ENCODE measurements at regions not wholly inside any gene's neighbourhood (a gene's known extent, or its start where the extent isn't known, plus 50 kb on each side); places are given as distances from the start of the nearest gene placed in this dataset.
"Not testable (repeated sequence)": the region's sequence is repeated elsewhere in the genome, so short reads cannot be mapped to it uniquely, and the experiment has no call there.

- DNase-seq (ENCODE audit: low read depth), result no peak
- TF ChIP-seq MAX (IDR thresholded peaks at IDR 0.05; ENCODE audit: low read depth, low read length) (no peak), POLR2A (IDR thresholded peaks at IDR 0.05; ENCODE audit: extremely low read depth, insufficient read length) (no peak), MYC (IDR thresholded peaks at IDR 0.05; ENCODE audit: low read depth, low read length) (no peak), CTCF (IDR thresholded peaks at IDR 0.05; ENCODE audit: low read depth, low read length) (no peak)
- H3K4me3 ChIP-seq (ENCODE audit: low read depth, low read length), result no peak overlapping the region
Measured at GRCh38 chr14:106631879-106632278, 1105.5 kb downstream of the TMEM121 start.

GRCh38 chr14:106633721-106634120, 1107.3 kb downstream of the TMEM121 start:
- no peak overlapping the region for H3K4me3 ChIP-seq (ENCODE audit: low read depth, low read length)
- DNase-seq (ENCODE audit: low read depth), result no peak
- no peak for TF ChIP-seq POLR2A (IDR thresholded peaks at IDR 0.05; ENCODE audit: extremely low read depth, insufficient read length)
- TF ChIP-seq MAX (IDR thresholded peaks at IDR 0.05; ENCODE audit: low read depth, low read length), result no peak
- TF ChIP-seq MYC (IDR thresholded peaks at IDR 0.05; ENCODE audit: low read depth, low read length), result no peak
- TF ChIP-seq CTCF (IDR thresholded peaks at IDR 0.05; ENCODE audit: low read depth, low read length), result no peak

- DNase-seq (ENCODE audit: low read depth), result no peak
- TF ChIP-seq MYC (IDR thresholded peaks at IDR 0.05; ENCODE audit: low read depth, low read length), result no peak
- no peak for TF ChIP-seq MAX (IDR thresholded peaks at IDR 0.05; ENCODE audit: low read depth, low read length)
- no peak for TF ChIP-seq CTCF (IDR thresholded peaks at IDR 0.05; ENCODE audit: low read depth, low read length)
- TF ChIP-seq POLR2A (IDR thresholded peaks at IDR 0.05; ENCODE audit: extremely low read depth, insufficient read length), result no peak
Measured at GRCh38 chr14:106635569-106635968, 1109.2 kb downstream of the TMEM121 start.

GRCh38 chr14:106638786-106639452, 1112.5 kb downstream of the TMEM121 start:
- peak; percentile 43 for DNase-seq (ENCODE audit: low read depth)
- peak; percentile 42 for TF ChIP-seq CTCF (IDR thresholded peaks at IDR 0.05; ENCODE audit: low read depth, low read length)
- not testable (repeated sequence) for H3K4me3 ChIP-seq (ENCODE audit: low read depth, low read length)

More at GRCh38 chr14:106635569-106635968, 1109.2 kb downstream of the TMEM121 start:
- H3K4me3 ChIP-seq (ENCODE audit: low read depth, low read length), result no peak overlapping the region

GRCh38 chr14:106642090-106642489, 1115.7 kb downstream of the TMEM121 start:
- DNase-seq (ENCODE audit: low read depth), result no peak
- TF ChIP-seq POLR2A (IDR thresholded peaks at IDR 0.05; ENCODE audit: extremely low read depth, insufficient read length) (no peak), MYC (IDR thresholded peaks at IDR 0.05; ENCODE audit: low read depth, low read length) (no peak)
- H3K4me3 ChIP-seq (ENCODE audit: low read depth, low read length), result no peak overlapping the region

- H3K4me3 ChIP-seq (ENCODE audit: low read depth, low read length); DNase-seq (ENCODE audit: low read depth): not testable (repeated sequence)
Measured at GRCh38 chr14:106642971-106643370, 1116.6 kb downstream of the TMEM121 start.

GRCh38 chr14:106648874-106649273, 1122.5 kb downstream of the TMEM121 start:
- H3K4me3 ChIP-seq (ENCODE audit: low read depth, low read length); DNase-seq (ENCODE audit: low read depth): not testable (repeated sequence)

- no peak overlapping the region for H3K4me3 ChIP-seq (ENCODE audit: low read depth, low read length)
- TF ChIP-seq CTCF (IDR thresholded peaks at IDR 0.05; ENCODE audit: low read depth, low read length) (no peak), POLR2A (IDR thresholded peaks at IDR 0.05; ENCODE audit: extremely low read depth, insufficient read length) (no peak), MAX (IDR thresholded peaks at IDR 0.05; ENCODE audit: low read depth, low read length) (no peak), MYC (IDR thresholded peaks at IDR 0.05; ENCODE audit: low read depth, low read length) (no peak)
- no peak for DNase-seq (ENCODE audit: low read depth)
Measured at GRCh38 chr14:106651016-106651415, 1124.6 kb downstream of the TMEM121 start.

Data from NB4 (cell line).